ENCODE measurements at regions not wholly inside any gene's neighbourhood (a gene's known extent, or its start where the extent isn't known, plus 50 kb on each side); places are given as distances from the start of the nearest gene placed in this dataset.

- peak; percentile 50 for DNase-seq (ENCODE audit: low spot score)
These were observed 69.2 kb upstream of the PSMA6 start for GRCh38 chr14:35222872-35223466.

- no peak for DNase-seq (ENCODE audit: low spot score)
These were observed 68.3 kb upstream of the PSMA6 start for GRCh38 chr14:35223927-35224326.

- no peak for DNase-seq (ENCODE audit: low spot score)
These were observed 67.6 kb upstream of the PSMA6 start for GRCh38 chr14:35224615-35225014.

GRCh38 chr14:35229084-35229791 lies 62.9 kb upstream of the PSMA6 start:
- peak; percentile 35 for DNase-seq (ENCODE audit: low spot score)

GRCh38 chr14:35229792-35230089 lies 62.4 kb upstream of the PSMA6 start:
- no peak for DNase-seq (ENCODE audit: low spot score)

GRCh38 chr14:35231207-35231760 lies 60.9 kb upstream of the PSMA6 start:
- no peak for DNase-seq (ENCODE audit: low spot score)

- no peak for DNase-seq (ENCODE audit: low spot score)
These were observed 58.0 kb upstream of the PSMA6 start for GRCh38 chr14:35234012-35234805.

- no peak for DNase-seq (ENCODE audit: low spot score)
These were observed 56.3 kb upstream of the PSMA6 start for GRCh38 chr14:35235840-35236239.

- no peak for DNase-seq (ENCODE audit: low spot score)
These were observed 55.4 kb upstream of the PSMA6 start for GRCh38 chr14:35236806-35237205.

- DNase-seq (ENCODE audit: low spot score) = peak; percentile 33
These were observed 52.0 kb upstream of the PSMA6 start for GRCh38 chr14:35240231-35240630.
